ENCODE measurements at regions not wholly inside any gene's neighbourhood (a gene's known extent, or its start where the extent isn't known, plus 50 kb on each side); places are given as distances from the start of the nearest gene placed in this dataset.

GRCh38 chr1:190717055-190717454, 239.4 kb upstream of the BRINP3 start:
- ATAC-seq (ENCODE audit: low FRiP score in 2 of 2) (no peak), DNase-seq (no peak)
- no peak overlapping the region for H3K4me3 ChIP-seq
- no peak overlapping the region for H3K27ac ChIP-seq
- no peaks in the 10 kb centered on the region for H3K36me3 ChIP-seq
- no peaks in the 10 kb centered on the region for H3K9me3 ChIP-seq
- no peaks in the 10 kb centered on the region for H3K27me3 ChIP-seq
- no peaks in the 10 kb centered on the region for H3K4me1 ChIP-seq
- TF ChIP-seq EP300 (IDR thresholded peaks at IDR 0.05), result no peak
- TF ChIP-seq POLR2AphosphoS5 (IDR thresholded peaks at IDR 0.05), result no peak
- TF ChIP-seq CTCF (IDR thresholded peaks at IDR 0.05), result no peak
- no peak for TF ChIP-seq POLR2A (IDR thresholded peaks at IDR 0.05)
- 45 to 63% methylated on average over 1 of the region's 1 CpG for WGBS, 2 donors

GRCh38 chr1:190736971-190737590, 259.4 kb upstream of the BRINP3 start:
- Histone ChIP-seq H3K9me3 (no peaks in the 10 kb centered on the region), H3K36me3 (no peaks in the 10 kb centered on the region), H3K4me3 (no peak overlapping the region), H3K27me3 (no peaks in the 10 kb centered on the region), H3K27ac (no peak overlapping the region), H3K4me1 (no peaks in the 10 kb centered on the region)
- DNase-seq (no peak), ATAC-seq (ENCODE audit: low FRiP score in 2 of 2) (no peak)
- TF ChIP-seq POLR2A (IDR thresholded peaks at IDR 0.05) (no peak), POLR2AphosphoS5 (IDR thresholded peaks at IDR 0.05) (no peak), EP300 (IDR thresholded peaks at IDR 0.05) (no peak), CTCF (IDR thresholded peaks at IDR 0.05) (no peak)
- WGBS, 2 donors, result 73 to 77% methylated on average over 7 of the region's 7 CpGs

- Histone ChIP-seq H3K27me3 (no peaks in the 10 kb centered on the region), H3K4me1 (no peaks in the 10 kb centered on the region), H3K27ac (no peak overlapping the region), H3K9me3 (no peaks in the 10 kb centered on the region), H3K36me3 (no peaks in the 10 kb centered on the region), H3K4me3 (no peak overlapping the region)
- WGBS, 2 donors, result 85 to 86% methylated on average over 3 of the region's 3 CpGs
- no peak for ATAC-seq (ENCODE audit: low FRiP score in 2 of 2)
- TF ChIP-seq CTCF (IDR thresholded peaks at IDR 0.05) (no peak), EP300 (IDR thresholded peaks at IDR 0.05) (no peak), POLR2A (IDR thresholded peaks at IDR 0.05) (no peak), POLR2AphosphoS5 (IDR thresholded peaks at IDR 0.05) (no peak)
- DNase-seq, result no peak
These were observed 260.7 kb upstream of the BRINP3 start for GRCh38 chr1:190738317-190738716.

- Histone ChIP-seq H3K27me3 (no peaks in the 10 kb centered on the region), H3K4me3 (no peak overlapping the region), H3K36me3 (no peaks in the 10 kb centered on the region), H3K27ac (no peak overlapping the region), H3K4me1 (no peaks in the 10 kb centered on the region), H3K9me3 (no peaks in the 10 kb centered on the region)
- 16 to 20% methylated on average over 2 of the region's 2 CpGs for WGBS, 2 donors
- DNase-seq, result no peak
- TF ChIP-seq POLR2AphosphoS5 (IDR thresholded peaks at IDR 0.05) (no peak), EP300 (IDR thresholded peaks at IDR 0.05) (no peak), POLR2A (IDR thresholded peaks at IDR 0.05) (no peak), CTCF (IDR thresholded peaks at IDR 0.05) (no peak)
- no peak for ATAC-seq (ENCODE audit: low FRiP score in 2 of 2)
These were observed 262.3 kb upstream of the BRINP3 start for GRCh38 chr1:190739926-190740325.

GRCh38 chr1:190747704-190748103, 270.0 kb upstream of the BRINP3 start:
- ATAC-seq (ENCODE audit: low FRiP score in 2 of 2), result peak in 1 of 2 donors; percentile 26
- TF ChIP-seq POLR2AphosphoS5 (IDR thresholded peaks at IDR 0.05), result no peak
- no peak for TF ChIP-seq POLR2A (IDR thresholded peaks at IDR 0.05)
- no peak for TF ChIP-seq EP300 (IDR thresholded peaks at IDR 0.05)
- no peak for TF ChIP-seq CTCF (IDR thresholded peaks at IDR 0.05)
- no peaks in the 10 kb centered on the region for H3K4me1 ChIP-seq
- no peak overlapping the region for H3K4me3 ChIP-seq
- no peak overlapping the region for H3K27ac ChIP-seq
- H3K36me3 ChIP-seq, result no peaks in the 10 kb centered on the region
- no peak for DNase-seq
- no peaks in the 10 kb centered on the region for H3K9me3 ChIP-seq
- H3K27me3 ChIP-seq, result no peaks in the 10 kb centered on the region

Data from upper lobe of left lung (tissue), 6 donors.